ENCODE measurements at regions not wholly inside any gene's neighbourhood (a gene's known extent, or its start where the extent isn't known, plus 50 kb on each side); places are given as distances from the start of the nearest gene placed in this dataset.

DNA sequence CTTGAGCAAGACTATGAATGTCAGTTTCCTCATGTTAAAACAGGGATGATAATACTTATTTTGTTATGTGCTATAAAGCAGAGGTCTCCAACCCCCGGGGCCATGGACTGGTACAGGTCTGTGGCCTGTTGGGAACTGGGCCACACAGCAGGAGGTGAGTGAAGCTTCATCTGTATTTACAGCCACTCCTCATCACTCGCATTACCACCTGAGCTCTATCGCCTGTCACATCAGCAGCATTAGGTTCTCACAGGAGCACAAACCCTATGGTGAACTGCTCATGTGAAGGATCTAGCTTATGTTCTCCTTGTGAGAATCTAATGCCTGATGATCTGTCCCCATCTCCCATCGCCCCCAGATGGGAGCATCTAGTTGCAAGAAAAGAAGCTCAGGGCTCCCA, 365.3 kb upstream of the SMIM30 start:
- intact Hi-C loops (cut with DNase I; ENCODE audit: low total_unique reads), result no loop called here
- no peak for TF ChIP-seq POLR2A (IDR thresholded peaks at IDR 0.05)
- Histone ChIP-seq H3K9me3 (no peaks in the 10 kb centered on the region), H3K27ac (no peak overlapping the region), H3K4me3 (no peak overlapping the region), H3K4me1 (no peaks in the 10 kb centered on the region), H3K27me3 (no peaks in the 10 kb centered on the region), H3K36me3 (no peaks in the 10 kb centered on the region)
- DNase-seq, result no peak

DNA sequence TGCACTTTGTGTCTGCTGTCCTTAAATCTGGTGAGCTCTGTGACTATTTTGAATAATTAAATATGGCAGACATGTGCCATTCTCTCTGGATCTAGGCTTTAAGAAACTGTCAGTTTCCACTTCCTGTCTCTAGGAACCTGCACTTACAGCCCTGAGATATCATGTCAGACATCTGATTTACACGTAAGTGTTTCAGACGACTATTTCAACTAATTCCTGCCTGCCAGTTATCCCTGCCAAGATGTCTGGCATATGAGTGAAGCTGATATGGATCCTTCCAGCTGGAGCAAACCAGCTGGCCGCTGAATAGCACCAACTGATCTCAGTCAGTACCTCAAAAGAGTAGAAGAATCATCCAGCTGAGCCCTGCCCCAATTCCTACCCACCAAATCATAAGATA, 362.2 kb upstream of the SMIM30 start:
- H3K36me3 ChIP-seq, result no peaks in the 10 kb centered on the region
- TF ChIP-seq, protein P1, sequence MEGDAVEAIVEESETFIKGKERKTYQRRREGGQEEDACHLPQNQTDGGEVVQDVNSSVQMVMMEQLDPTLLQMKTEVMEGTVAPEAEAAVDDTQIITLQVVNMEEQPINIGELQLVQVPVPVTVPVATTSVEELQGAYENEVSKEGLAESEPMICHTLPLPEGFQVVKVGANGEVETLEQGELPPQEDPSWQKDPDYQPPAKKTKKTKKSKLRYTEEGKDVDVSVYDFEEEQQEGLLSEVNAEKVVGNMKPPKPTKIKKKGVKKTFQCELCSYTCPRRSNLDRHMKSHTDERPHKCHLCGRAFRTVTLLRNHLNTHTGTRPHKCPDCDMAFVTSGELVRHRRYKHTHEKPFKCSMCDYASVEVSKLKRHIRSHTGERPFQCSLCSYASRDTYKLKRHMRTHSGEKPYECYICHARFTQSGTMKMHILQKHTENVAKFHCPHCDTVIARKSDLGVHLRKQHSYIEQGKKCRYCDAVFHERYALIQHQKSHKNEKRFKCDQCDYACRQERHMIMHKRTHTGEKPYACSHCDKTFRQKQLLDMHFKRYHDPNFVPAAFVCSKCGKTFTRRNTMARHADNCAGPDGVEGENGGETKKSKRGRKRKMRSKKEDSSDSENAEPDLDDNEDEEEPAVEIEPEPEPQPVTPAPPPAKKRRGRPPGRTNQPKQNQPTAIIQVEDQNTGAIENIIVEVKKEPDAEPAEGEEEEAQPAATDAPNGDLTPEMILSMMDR (IDR thresholded peaks at IDR 0.05), result no peak
- TF ChIP-seq POLR2A (IDR thresholded peaks at IDR 0.05), result no peak
- H3K9me3 ChIP-seq, result no peaks in the 10 kb centered on the region
- no peak overlapping the region for H3K27ac ChIP-seq
- DNase-seq, result no peak
- no peaks in the 10 kb centered on the region for H3K27me3 ChIP-seq
- H3K4me1 ChIP-seq, result no peaks in the 10 kb centered on the region
- no peak overlapping the region for H3K4me3 ChIP-seq
- intact Hi-C loops (cut with DNase I; ENCODE audit: low total_unique reads), result no loop called here

DNA sequence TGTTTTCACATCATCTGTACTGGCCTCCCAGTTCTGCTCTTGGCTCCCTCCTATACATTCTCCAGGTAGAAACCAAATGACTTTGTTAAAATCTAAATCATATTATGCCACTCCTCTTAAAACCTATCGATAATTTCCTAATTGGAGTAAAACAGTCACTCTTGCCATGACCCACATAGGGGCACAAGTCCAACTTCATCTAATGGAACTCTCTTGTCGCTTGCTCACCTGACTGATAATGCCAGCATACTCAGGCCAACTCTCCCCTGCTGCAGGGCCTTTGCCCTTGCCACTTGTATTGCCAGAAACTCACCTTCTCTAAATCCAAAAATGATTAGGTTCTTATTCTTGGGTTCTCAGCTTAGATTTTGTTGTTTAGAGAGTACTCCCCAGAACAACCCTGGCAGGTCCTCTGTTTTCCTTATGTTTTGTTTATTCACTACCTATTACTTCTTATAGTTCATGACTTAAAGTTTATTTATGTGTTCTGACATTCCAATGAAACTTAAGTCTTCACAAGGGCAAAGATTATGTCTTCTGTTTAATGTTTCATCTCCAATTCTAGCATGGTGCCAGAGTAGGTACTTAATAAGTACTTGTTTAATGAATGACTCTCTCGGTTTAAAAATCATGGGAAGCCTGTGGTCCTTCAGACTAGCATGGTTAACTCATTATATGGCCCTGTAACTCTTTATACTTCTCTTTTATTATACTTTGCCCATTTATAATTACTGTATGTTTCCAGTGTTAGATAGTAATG, 345.9 kb upstream of the SMIM30 start:
- no peak for TF ChIP-seq POLR2A (IDR thresholded peaks at IDR 0.05)
- TF ChIP-seq, protein P1 (IDR thresholded peaks at IDR 0.05), result no peak
- intact Hi-C loops (cut with DNase I; ENCODE audit: low total_unique reads), result no loop called here
- no peak for DNase-seq
- Histone ChIP-seq H3K9me3 (no peaks in the 10 kb centered on the region), H3K27me3 (no peaks in the 10 kb centered on the region), H3K4me3 (no peak overlapping the region), H3K4me1 (no peaks in the 10 kb centered on the region), H3K27ac (no peak overlapping the region), H3K36me3 (no peaks in the 10 kb centered on the region)

DNA sequence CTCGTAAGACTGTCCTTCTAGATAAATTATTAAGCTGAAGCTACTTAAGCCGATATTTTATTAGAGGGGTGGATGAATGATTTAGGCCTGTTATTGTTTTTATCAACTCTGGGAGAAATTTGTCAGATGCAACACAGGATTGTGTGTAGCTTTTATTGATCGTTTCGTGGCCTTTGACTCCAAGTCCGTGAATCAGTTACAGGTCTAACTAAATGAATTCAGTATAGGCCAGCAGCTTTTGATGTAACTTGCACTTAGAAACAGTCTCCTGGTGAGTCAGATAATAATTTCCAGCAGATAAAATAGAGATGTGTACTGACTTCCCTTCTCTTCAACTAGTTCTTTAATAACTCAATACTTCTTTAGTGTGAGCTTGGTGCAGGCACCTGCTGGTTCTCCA, 341.7 kb upstream of the SMIM30 start:
- Histone ChIP-seq H3K27me3 (no peaks in the 10 kb centered on the region), H3K36me3 (no peaks in the 10 kb centered on the region), H3K4me1 (no peaks in the 10 kb centered on the region), H3K27ac (no peak overlapping the region), H3K4me3 (no peak overlapping the region), H3K9me3 (no peaks in the 10 kb centered on the region)
- TF ChIP-seq POLR2A (IDR thresholded peaks at IDR 0.05), result no peak
- TF ChIP-seq, protein P1 (IDR thresholded peaks at IDR 0.05), result no peak
- intact Hi-C loops (cut with DNase I; ENCODE audit: low total_unique reads), result no loop called here
- no peak for DNase-seq

DNA sequence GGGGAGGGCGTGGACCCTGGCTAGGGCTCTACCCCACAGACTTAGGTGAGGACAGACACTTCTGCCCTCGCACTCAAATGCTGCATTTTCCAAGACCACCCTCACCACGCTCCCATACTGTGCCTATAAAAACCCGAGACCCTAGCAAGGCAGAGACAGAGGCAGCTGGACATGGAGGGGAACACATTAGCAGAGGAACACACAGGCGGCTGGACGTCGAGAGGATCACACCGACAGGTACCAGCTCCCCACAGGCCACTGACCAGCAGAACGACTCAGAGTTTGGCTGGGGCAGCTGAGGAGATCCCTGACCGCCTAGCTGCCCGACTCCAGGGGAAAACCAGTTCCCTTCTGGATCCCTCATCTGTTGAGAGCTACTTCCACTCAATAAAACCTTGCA, 338.2 kb upstream of the SMIM30 start:
- Histone ChIP-seq H3K9me3 (no peaks in the 10 kb centered on the region), H3K36me3 (no peaks in the 10 kb centered on the region)
- TF ChIP-seq, protein P1 (IDR thresholded peaks at IDR 0.05), result no peak
- no peak for TF ChIP-seq POLR2A (IDR thresholded peaks at IDR 0.05)

More for the DNA sequence above, 338.2 kb upstream of the SMIM30 start:
- intact Hi-C loops (cut with DNase I; ENCODE audit: low total_unique reads), result no loop called here
- no peak for DNase-seq
- H3K4me3 ChIP-seq, result no peak overlapping the region
- H3K27ac ChIP-seq, result no peak overlapping the region
- H3K4me1 ChIP-seq, result no peaks in the 10 kb centered on the region
- no peaks in the 10 kb centered on the region for H3K27me3 ChIP-seq

Data from uterus (tissue), 3 donors.